A549 (cell line): ENCODE measurements at regions not wholly inside any gene's neighbourhood (a gene's known extent, or its start where the extent isn't known, plus 50 kb on each side); places are given as distances from the start of the nearest gene placed in this dataset.

Source experiments
- ATAC-seq, 2 experiments: fragments of 200-7000 bp in 1 of 2; fragments of >200 bp in 1 of 2; cut with Nextera tagmentation in 1 of 2; cut with Tn5 transposase in 1 of 2; 3 replicates each; pipeline versions ENCODE4 v1.8.0 to v1.9.1; 2018 to 2020; ENCODE audit warnings: mild to moderate bottlenecking in 1 of 2, moderate library complexity in 1 of 2
- CTCF ChIA-PET: fragments of 300-600 bp; sonication (Branson Sonifier 250); formaldehyde crosslinking; extraction: SDS; loops from one replicate; lab custom pipeline; 2021; ENCODE audit warnings: antibody characterized with exemption, inconsistent platforms; lab: Yijun Ruan, JAX
- POLR2A ChIA-PET: fragments of 350-600 bp; formaldehyde crosslinking; extraction: SDS; loops from one replicate; lab custom pipeline; 2021; ENCODE audit warnings: antibody characterized with exemption, inconsistent platforms; lab: Yijun Ruan, JAX
- DNase-seq, 2 experiments: peaks; one replicate each; pipeline versions ENCODE4 v3.0.0 to v3.0.0-alpha.2; 2011 to 2016; ENCODE audit warnings: low read depth in 1 of 2, low spot score in 1 of 2
- FAIRE-seq: peaks from 2 replicates; lab custom pipeline; 2011; peaks lifted over from hg19 to GRCh38; lab: Jason Lieb, UNC
- H3K27ac ChIP-seq, 2 experiments: fragments of >200 bp; sonication (Bioruptor Twin); formaldehyde crosslinking; 3 replicates each; pipeline ENCODE4 v1.5.1; 2016 to 2017
- H3K4me1 ChIP-seq: fragments of >200 bp; sonication (Bioruptor Twin); formaldehyde crosslinking; 3 replicates; pipeline ENCODE4 v1.6.1; 2016
- H3K4me2 ChIP-seq: fragments of >200 bp; sonication (Bioruptor Twin); formaldehyde crosslinking; 3 replicates; pipeline ENCODE4 v1.6.1; 2016
- H3K4me3 ChIP-seq: fragments of >200 bp; sonication (Bioruptor Twin); formaldehyde crosslinking; 3 replicates; pipeline ENCODE4 v1.5.1; 2016
- H3K9me3 ChIP-seq: fragments of >200 bp; sonication (Bioruptor Twin); formaldehyde crosslinking; 3 replicates; pipeline ENCODE4 v1.6.1; 2016
- BHLHE40 ChIP-seq: IDR thresholded peaks from 2 replicates; pipeline ENCODE4 v1.6.1; 2012; ENCODE audit warnings: low read depth, low read length, inconsistent platforms
- CEBPB ChIP-seq, 2 experiments: fragments of >200 bp in 1 of 2; sonication (Bioruptor Twin) in 1 of 2; formaldehyde crosslinking in 1 of 2; IDR thresholded peaks; 2 replicates each; pipeline ENCODE4 v1.6.1; 2012 to 2016
- CTCF ChIP-seq: fragments of >200 bp; sonication (Bioruptor Twin); formaldehyde crosslinking; IDR thresholded peaks from 3 replicates; pipeline ENCODE4 v1.5.1; 2016
- EHF ChIP-seq: fragments of 250-450 bp; sonication (Bioruptor Pico); IDR thresholded peaks from 2 replicates; pipeline ENCODE4 v1.5.0; 2020; ENCODE audit warnings: mild to moderate bottlenecking
- FOSL2 ChIP-seq, 2 experiments: fragments of 450-650 bp in 1 of 2; fragments of >200 bp in 1 of 2; sonication (Bioruptor Twin) in 1 of 2; formaldehyde crosslinking; IDR thresholded peaks; 2 replicates each; pipeline versions ENCODE4 v1.5.0 to v1.6.1; 2016 to 2020; ENCODE audit warnings: mild to moderate bottlenecking in 1 of 2, moderate library complexity in 1 of 2
- HES2 ChIP-seq: fragments of >200 bp; sonication (Bioruptor Twin); formaldehyde crosslinking; IDR thresholded peaks from 2 replicates; pipeline ENCODE4 v1.6.1; 2016
- HMGXB4 ChIP-seq: fragments of 250-450 bp; sonication (Bioruptor Pico); IDR thresholded peaks from 2 replicates; pipeline ENCODE4 v1.5.0; 2021; ENCODE audit warnings: mild to moderate bottlenecking, moderate library complexity, borderline replicate concordance
- MAFK ChIP-seq: fragments of 450-650 bp; IDR thresholded peaks from 2 replicates; pipeline ENCODE4 v1.6.1; 2014; ENCODE audit not compliant: partially characterized antibody
- MAX ChIP-seq: IDR thresholded peaks from 2 replicates; pipeline ENCODE4 v1.6.1; 2012
- MAZ ChIP-seq: fragments of 150-350 bp; IDR thresholded peaks from 2 replicates; pipeline ENCODE4 v1.6.1; 2014; ENCODE audit warnings: antibody characterized with exemption, low read depth, low read length, borderline replicate concordance
- MYC ChIP-seq: IDR thresholded peaks from 2 replicates; pipeline ENCODE4 v1.6.1; 2012; ENCODE audit warnings: mild to moderate bottlenecking, inconsistent platforms, low read length, improper control_type of control experiment, borderline replicate concordance
- PBX3 ChIP-seq: IDR thresholded peaks from 2 replicates; pipeline ENCODE4 v1.6.1; 2012
- RAD21 ChIP-seq, 2 experiments: fragments of >200 bp in 1 of 2; sonication (Bioruptor Twin) in 1 of 2; formaldehyde crosslinking in 1 of 2; IDR thresholded peaks in 1 of 2; conservative IDR thresholded peaks in 1 of 2; 2 replicates in 1 of 2; 3 replicates in 1 of 2; pipeline ENCODE4 v1.6.1; 2012 to 2018; ENCODE audit warnings: inconsistent platforms in 1 of 2
- RCOR1 ChIP-seq: fragments of 150-350 bp; IDR thresholded peaks from 2 replicates; pipeline ENCODE4 v1.6.1; 2014; ENCODE audit warnings: antibody characterized with exemption, low read length, low read depth
- RFX5 ChIP-seq: fragments of 450-650 bp; IDR thresholded peaks from 2 replicates; pipeline ENCODE4 v1.7.1; 2014; ENCODE audit warnings: antibody characterized with exemption, mild to moderate bottlenecking, moderate library complexity
- RNF2 ChIP-seq: fragments of 200-600 bp; sonication (generic); IDR thresholded peaks from 2 replicates; pipeline ENCODE4 v1.6.1; 2016; ENCODE audit warnings: low read depth, mild to moderate bottlenecking, antibody characterized with exemption, moderate library complexity, borderline replicate concordance
- SMC3 ChIP-seq: fragments of >200 bp; sonication (Bioruptor Twin); formaldehyde crosslinking; IDR thresholded peaks from 3 replicates; pipeline ENCODE4 v1.6.1; 2018; ENCODE audit warnings: inconsistent platforms
- TP53 ChIP-seq: fragments of 250-450 bp; sonication (Bioruptor Pico); IDR thresholded peaks from 2 replicates; pipeline ENCODE4 v1.5.0; 2021; ENCODE audit warnings: mild to moderate bottlenecking, moderate library complexity
- ZSCAN20 ChIP-seq: fragments of 250-450 bp; sonication (Bioruptor Pico); IDR thresholded peaks from 2 replicates; pipeline ENCODE4 v1.8.0; 2022; ENCODE audit warnings: mild to moderate bottlenecking, moderate library complexity
- WGBS: methylation state at CpG from one replicate; pipeline ENCODE4 v1.1.6; 2017; ENCODE audit errors: missing lambda C conversion rate; 5-methylcytosine and 5-hydroxymethylcytosine counted together

GRCh38 chrX:97846718-97847237, 963.1 kb downstream of the RPA4 start:
- no peaks in the 10 kb centered on the region for H3K4me1 ChIP-seq
- no peaks in the 10 kb centered on the region for H3K9me3 ChIP-seq
- 65% methylated on average over 19 of the region's 25 CpGs for WGBS
- H3K4me2 ChIP-seq, result no peak overlapping the region
- POLR2A ChIA-PET, result no interaction called here
- DNase-seq (no peak), FAIRE-seq (no peak)
- CTCF ChIA-PET, result no interaction called here
- no peak for TF ChIP-seq MAZ
- peak; percentile 19 for TF ChIP-seq MAFK
- TF ChIP-seq, all 56 proteins: peak for 1
- Histone ChIP-seq H3K4me3 (no peak overlapping the region), H3K27ac (no peak overlapping the region)
- no peak for ATAC-seq

GRCh38 chrX:97847885-97848679, 964.4 kb downstream of the RPA4 start:
- no peak for TF ChIP-seq RNF2
- no peak for TF ChIP-seq HES2
- TF ChIP-seq CTCF, result no peak
- TF ChIP-seq SMC3, result no peak
- TF ChIP-seq BHLHE40, result no peak
- no peak for TF ChIP-seq MAZ
- TF ChIP-seq CEBPB (IDR thresholded peaks at IDR 0.05), result no peak
- TF ChIP-seq MAX, result no peak
- no peak for TF ChIP-seq HMGXB4 (CRISPR knock-in tag)
- no peak for TF ChIP-seq MYC
- TF ChIP-seq RAD21 (conservative IDR thresholded peaks at IDR 0.05 in 1 of 2, IDR thresholded peaks at IDR 0.05 in 1 of 2), result no peak
- no peak for TF ChIP-seq RFX5
- no peak for TF ChIP-seq FOSL2 (IDR thresholded peaks at IDR 0.05)
- no peak for TF ChIP-seq FOSL2 (CRISPR knock-in tag; IDR thresholded peaks at IDR 0.05)
- TF ChIP-seq ZSCAN20 (CRISPR knock-in tag), result no peak
- TF ChIP-seq RCOR1, result no peak
- TF ChIP-seq PBX3, result no peak
- no peak for TF ChIP-seq EHF (CRISPR knock-in tag)
- TF ChIP-seq TP53, result no peak
- TF ChIP-seq, all 56 proteins: peak for 0
- no peak overlapping the region for H3K4me2 ChIP-seq
- DNase-seq (no peak), ATAC-seq (no peak), FAIRE-seq (no peak)
- no peaks in the 10 kb centered on the region for H3K9me3 ChIP-seq
- 52% methylated on average over 23 of the region's 25 CpGs for WGBS
- no peak overlapping the region for H3K4me3 ChIP-seq
- CTCF ChIA-PET, result interaction anchor here (0.8 kb wide), 1 partner anchor 29 kb away, joined by 3 read pairs; no protein-coding TSS in a partner anchor
- no peak overlapping the region for H3K27ac ChIP-seq
- no peaks in the 10 kb centered on the region for H3K4me1 ChIP-seq
- POLR2A ChIA-PET, result no interaction called here
